Psoas muscle (tissue), 7 donors: ENCODE measurements at regions not wholly inside any gene's neighbourhood (a gene's known extent, or its start where the extent isn't known, plus 50 kb on each side); places are given as distances from the start of the nearest gene placed in this dataset.
"Not testable (repeated sequence)": the region's sequence is repeated elsewhere in the genome, so short reads cannot be mapped to it uniquely, and the experiment has no call there.

ENCODE experiments used
- ATAC-seq, 4 donors: fragments of 200-7000 bp; cut with Tn5 transposase; one replicate each; pipeline ENCODE4 v1.9.1; 2020; ENCODE audit warnings: moderate library complexity in 3 of 4, mild to moderate bottlenecking in 2 of 4
- DNase-seq, 2 donors: peaks; one replicate each; pipeline ENCODE4 v3.0.0-alpha.2; 2020
- H3K27ac ChIP-seq: fragments of 200-600 bp; one replicate; pipeline ENCODE4 v1.8.0; 2022
- H3K27me3 ChIP-seq, 3 donors: fragments of 200-600 bp in 1 of 3; one replicate each; pipeline versions ENCODE4 v1.6.1 to v1.8.0; 2013 to 2022; ENCODE audit warnings: low read length in 2 of 3, mild to moderate bottlenecking in 2 of 3, moderate library complexity in 1 of 3; ENCODE audit not compliant: insufficient read depth in 3 of 3
- H3K36me3 ChIP-seq, 2 donors: fragments of 200-600 bp in 1 of 2; one replicate each; pipeline versions ENCODE4 v1.6.1 to v1.8.0; 2013 to 2022; ENCODE audit warnings: low read depth in 1 of 2, mild to moderate bottlenecking in 1 of 2, moderate library complexity in 1 of 2; ENCODE audit not compliant: insufficient read depth in 1 of 2
- H3K4me1 ChIP-seq: fragments of 200-600 bp; one replicate; pipeline ENCODE4 v1.8.0; 2022
- H3K4me3 ChIP-seq: fragments of 200-600 bp; one replicate; pipeline ENCODE4 v1.8.0; 2022; ENCODE audit warnings: mild to moderate bottlenecking
- H3K9me3 ChIP-seq: fragments of 200-600 bp; one replicate; pipeline ENCODE4 v1.8.0; 2022
- WGBS, 3 donors: extraction: QIAGEN DNeasy Blood & Tissue Kit; methylation state at CpG; one replicate each; pipeline versions ENCODE4 v1.1.6 to v1.1.7; 2013; 5-methylcytosine and 5-hydroxymethylcytosine counted together
- intact Hi-C, 2 donors: fragments of 100-400 bp; cut with DNase I; formaldehyde crosslinking; loops; one replicate each; pipeline versions ENCODE4 v1.11.0 to v1.14.2; 2022
- TF ChIP-seq, protein P1 (sequence below): fragments of 200-600 bp; IDR thresholded peaks from one replicate; pipeline ENCODE4 v1.8.0; 2022; ENCODE audit warnings: antibody characterized with exemption
- donor health status: healthy with polysubstance abuse.
- donor health status: DM: no; HTN: no; CAD: no; lungs with moderate emphysema.
- donor health status: Bipolar disorder and iron deficiency.
- donor health status: healthy.
- donor health status: DM: yes; HTN: yes; CAD: no.
- donor health status: DM: no; HTN: no; CAD: no.
- donor health status: DM: yes; HTN: yes; CAD: no.

DNA sequence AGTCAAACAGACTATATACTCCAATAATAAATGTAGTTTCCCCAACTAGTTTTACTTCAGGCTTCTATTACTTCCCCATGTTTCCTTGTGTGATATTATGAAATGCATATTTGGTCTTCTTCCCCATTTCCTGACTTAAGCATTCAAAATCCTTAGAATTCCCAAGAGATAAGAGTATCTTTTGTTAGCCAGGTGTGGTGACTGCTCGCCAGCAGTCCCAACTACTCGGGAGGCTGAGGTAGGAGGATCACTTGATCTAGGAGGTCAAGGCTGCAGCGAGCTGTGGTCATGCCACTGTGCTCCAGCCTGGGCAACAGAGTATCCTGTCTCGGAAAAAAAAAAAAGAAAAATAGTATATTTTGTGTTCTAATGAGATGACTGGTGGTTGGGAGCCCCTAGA, 72.7 kb upstream of the UBE2E2 start:
- Histone ChIP-seq H3K4me3 (no peak overlapping the region), H3K36me3 (no peaks in the 10 kb centered on the region), H3K27ac (no peak overlapping the region), H3K9me3 (no peaks in the 10 kb centered on the region), H3K4me1 (no peaks in the 10 kb centered on the region), H3K27me3 (no peaks in the 10 kb centered on the region)
- intact Hi-C loops = no loop called here
- 89 to 97% (median 92%) methylated on average over 4 of the region's 4 CpGs for WGBS, 3 donors
- no peak for DNase-seq
- ATAC-seq = no peak
- TF ChIP-seq, protein P1, sequence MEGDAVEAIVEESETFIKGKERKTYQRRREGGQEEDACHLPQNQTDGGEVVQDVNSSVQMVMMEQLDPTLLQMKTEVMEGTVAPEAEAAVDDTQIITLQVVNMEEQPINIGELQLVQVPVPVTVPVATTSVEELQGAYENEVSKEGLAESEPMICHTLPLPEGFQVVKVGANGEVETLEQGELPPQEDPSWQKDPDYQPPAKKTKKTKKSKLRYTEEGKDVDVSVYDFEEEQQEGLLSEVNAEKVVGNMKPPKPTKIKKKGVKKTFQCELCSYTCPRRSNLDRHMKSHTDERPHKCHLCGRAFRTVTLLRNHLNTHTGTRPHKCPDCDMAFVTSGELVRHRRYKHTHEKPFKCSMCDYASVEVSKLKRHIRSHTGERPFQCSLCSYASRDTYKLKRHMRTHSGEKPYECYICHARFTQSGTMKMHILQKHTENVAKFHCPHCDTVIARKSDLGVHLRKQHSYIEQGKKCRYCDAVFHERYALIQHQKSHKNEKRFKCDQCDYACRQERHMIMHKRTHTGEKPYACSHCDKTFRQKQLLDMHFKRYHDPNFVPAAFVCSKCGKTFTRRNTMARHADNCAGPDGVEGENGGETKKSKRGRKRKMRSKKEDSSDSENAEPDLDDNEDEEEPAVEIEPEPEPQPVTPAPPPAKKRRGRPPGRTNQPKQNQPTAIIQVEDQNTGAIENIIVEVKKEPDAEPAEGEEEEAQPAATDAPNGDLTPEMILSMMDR = no peak

DNA sequence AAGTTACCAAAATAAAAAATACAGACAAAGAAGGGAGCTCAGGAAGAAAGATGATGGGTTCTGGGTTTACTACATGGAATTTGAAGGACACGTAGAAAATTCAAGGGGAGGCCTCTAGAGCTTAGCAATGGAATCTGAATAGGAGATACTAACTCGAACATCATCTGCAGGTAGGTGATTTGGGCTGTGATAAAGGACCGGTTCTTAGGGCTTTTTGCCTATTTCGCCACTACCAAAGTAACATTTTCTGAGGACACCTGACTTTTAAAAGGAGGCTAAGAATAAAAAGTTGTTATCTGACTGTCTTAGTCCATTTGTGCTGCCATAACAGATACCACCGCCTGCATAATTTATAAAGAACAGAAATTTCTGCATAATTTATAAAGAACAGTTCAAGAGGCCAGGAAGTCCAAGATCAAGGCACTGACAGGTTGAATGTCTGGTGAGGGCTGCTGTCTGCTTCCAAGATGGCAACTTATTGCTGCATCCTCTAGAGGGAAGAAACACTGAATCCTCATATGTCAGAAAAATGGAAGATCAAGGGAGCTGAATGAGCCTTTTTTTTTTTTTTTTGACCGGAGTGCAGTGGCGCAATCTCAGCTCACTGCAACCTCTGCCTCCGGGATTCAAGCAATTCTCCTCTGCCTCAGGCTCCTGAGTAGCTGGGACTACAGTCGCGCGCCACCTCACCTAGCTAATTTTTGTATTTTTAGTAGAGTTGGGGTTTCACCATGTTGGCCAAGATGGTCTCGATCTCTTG, 67.9 kb upstream of the UBE2E2 start:
- Histone ChIP-seq H3K9me3 (no peaks in the 10 kb centered on the region), H3K4me1 (no peaks in the 10 kb centered on the region), H3K36me3 (no peaks in the 10 kb centered on the region), H3K4me3 (no peak overlapping the region), H3K27me3 (no peaks in the 10 kb centered on the region), H3K27ac (no peak overlapping the region)
- DNase-seq (no peak), ATAC-seq (no peak)
- TF ChIP-seq, protein P1 = no peak
- intact Hi-C loops = no loop called here
- WGBS, 3 donors = 86 to 96% (median 90%) methylated on average over 12 of the region's 12 CpGs

DNA sequence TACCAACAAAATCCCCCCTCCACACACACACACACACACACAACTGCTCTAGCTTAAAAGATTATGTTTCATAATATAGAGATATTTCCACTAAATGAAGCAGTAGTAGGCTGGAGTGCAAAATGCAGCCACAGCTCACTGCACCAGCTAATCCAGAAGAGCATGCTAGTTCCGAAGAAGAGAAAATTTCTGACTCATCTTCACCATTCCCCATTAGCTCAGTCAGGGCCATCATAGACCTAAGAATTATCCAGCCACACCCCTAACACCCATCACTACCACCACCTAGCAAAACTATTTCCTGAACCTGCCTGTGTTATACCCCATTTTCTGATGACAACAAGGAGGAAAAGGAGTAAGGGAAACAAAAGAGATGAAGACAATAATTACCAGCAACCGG, 67.1 kb upstream of the UBE2E2 start:
- ATAC-seq (no peak), DNase-seq (no peak)
- intact Hi-C loops = no loop called here
- H3K27ac ChIP-seq = no peak overlapping the region
- TF ChIP-seq, protein P1 = no peak
- H3K4me3 ChIP-seq = no peak overlapping the region
- H3K9me3 ChIP-seq = no peaks in the 10 kb centered on the region
- WGBS, 3 donors = 83 to 95% (median 86%) methylated on average over 2 of the region's 2 CpGs
- H3K4me1 ChIP-seq = no peaks in the 10 kb centered on the region
- H3K27me3 ChIP-seq = no peaks in the 10 kb centered on the region
- no peaks in the 10 kb centered on the region for H3K36me3 ChIP-seq

DNA sequence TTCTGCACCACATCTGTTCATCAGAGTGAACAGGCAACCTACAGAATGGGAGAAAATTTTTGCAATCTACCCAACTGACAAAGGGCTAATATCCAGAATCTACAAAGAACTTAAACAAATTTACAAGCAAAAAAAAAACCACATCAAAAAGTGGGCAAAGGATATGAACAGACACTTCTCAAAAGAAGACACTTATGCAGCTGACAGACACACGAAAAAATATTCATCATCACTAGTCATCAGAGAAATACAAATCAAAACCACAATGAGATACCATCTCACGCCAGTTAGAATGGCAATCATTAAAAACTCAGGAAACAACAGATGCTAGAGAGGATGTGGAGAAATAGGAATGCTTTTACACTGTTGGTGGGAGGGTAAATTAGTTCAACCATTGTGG, 59.1 kb upstream of the UBE2E2 start:
- WGBS, 3 donors = 66 to 81% (median 76%) methylated on average over 2 of the region's 2 CpGs
- H3K9me3 ChIP-seq, H3K36me3 ChIP-seq, H3K4me3 ChIP-seq, H3K27me3 ChIP-seq, H3K4me1 ChIP-seq, H3K27ac ChIP-seq, DNase-seq, intact Hi-C loops, ATAC-seq: not testable (repeated sequence)

DNA sequence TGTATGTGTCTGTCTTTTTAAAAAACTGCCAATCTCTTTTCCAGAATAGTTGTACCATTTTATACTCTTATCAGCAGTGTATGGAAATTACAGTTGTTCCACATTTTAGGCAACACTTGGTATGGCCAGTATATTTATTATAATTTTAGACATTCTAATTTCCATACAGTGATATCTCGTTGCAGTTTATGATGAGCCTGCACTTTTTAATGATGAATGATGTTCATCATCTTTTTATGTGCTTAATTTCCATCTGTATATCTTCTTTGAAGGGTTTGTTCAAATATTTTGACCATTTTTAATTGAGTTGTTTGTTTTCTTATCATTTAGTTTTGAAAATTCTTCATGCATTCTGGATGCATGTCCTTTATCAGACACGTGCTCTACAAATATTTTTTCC, 57.0 kb upstream of the UBE2E2 start:
- H3K27ac ChIP-seq = no peak overlapping the region
- DNase-seq (no peak), ATAC-seq (no peak)
- WGBS, 3 donors = 76 to 88% (median 82%) methylated on average over 2 of the region's 2 CpGs
- no peaks in the 10 kb centered on the region for H3K27me3 ChIP-seq
- TF ChIP-seq, protein P1 = no peak
- H3K4me3 ChIP-seq = no peak overlapping the region
- intact Hi-C loops = no loop called here
- H3K9me3 ChIP-seq = no peaks in the 10 kb centered on the region
- no peaks in the 10 kb centered on the region for H3K4me1 ChIP-seq
- no peaks in the 10 kb centered on the region for H3K36me3 ChIP-seq
